HuH-7 (cell line): ENCODE measurements at regions not wholly inside any gene's neighbourhood (a gene's known extent, or its start where the extent isn't known, plus 50 kb on each side); places are given as distances from the start of the nearest gene placed in this dataset.

Experiments used
- DNase-seq: peaks from one replicate; pipeline ENCODE4 v3.0.0; 2011; ENCODE audit warnings: low spot score

DNA sequence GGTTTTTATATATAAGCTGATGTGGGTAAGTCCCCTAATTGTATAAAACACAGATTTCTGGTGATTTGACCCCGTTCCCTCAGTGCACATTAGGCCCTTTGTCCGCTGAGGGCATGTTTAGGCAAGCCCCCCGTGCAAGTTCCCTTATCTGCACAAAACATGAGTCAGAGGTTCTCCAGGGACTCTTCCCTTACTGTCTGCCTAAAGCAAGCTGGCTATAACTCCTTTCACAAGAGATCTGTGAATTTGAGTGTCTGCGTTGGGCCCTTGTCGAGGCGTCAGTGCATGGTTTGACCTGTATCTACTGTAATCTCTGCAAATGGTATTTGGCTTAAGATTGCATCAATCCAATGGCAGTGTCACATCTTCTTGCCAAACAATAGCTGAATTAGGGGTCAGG lies 712.8 kb downstream of the CDH8 start:
- DNase-seq, result no peak

DNA sequence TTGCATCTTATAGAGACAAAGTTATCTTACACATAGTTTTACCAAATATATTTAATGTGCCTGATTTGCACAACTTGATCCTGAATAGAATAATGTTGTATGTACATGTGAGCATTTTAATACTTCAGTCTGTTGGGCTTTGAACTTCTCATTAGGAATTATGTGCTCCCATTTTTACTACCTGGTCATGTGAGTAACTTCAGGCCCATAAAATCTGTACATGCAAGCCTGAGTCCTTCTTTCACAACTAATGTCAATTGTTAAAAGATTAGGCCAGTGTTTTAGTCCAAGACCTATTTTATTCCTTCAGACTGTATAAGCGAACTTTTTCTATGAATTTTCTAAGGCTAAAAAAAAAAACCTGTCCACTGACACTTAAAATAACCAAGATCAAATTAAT lies 715.4 kb downstream of the CDH8 start:
- no peak for DNase-seq

DNA sequence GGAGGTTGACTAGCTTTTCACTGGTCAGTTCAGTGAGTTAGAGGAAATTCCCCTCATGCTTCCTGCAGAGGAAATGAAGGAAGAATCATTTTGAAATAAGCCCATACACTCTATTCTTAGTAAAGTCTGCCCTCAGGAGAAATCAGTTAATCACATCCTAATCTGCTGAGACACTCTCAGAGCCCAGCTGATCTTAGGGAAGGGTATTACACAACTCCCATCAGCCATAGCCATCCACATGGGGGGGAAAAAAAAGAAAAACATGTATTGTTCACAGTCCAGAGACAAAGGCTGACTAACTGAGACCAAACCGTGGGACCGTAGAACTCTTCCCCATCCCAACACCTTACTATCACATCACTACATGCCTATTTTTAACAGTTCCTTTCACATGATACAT lies 722.3 kb downstream of the CDH8 start:
- no peak for DNase-seq

GRCh38 chr16:61309386-61309785 lies 726.9 kb downstream of the CDH8 start:
- no peak for DNase-seq

- no peak for DNase-seq
Measured at GRCh38 chr16:61306204-61306603, 730.0 kb downstream of the CDH8 start.

GRCh38 chr16:61296814-61297213 lies 739.4 kb downstream of the CDH8 start:
- no peak for DNase-seq

- DNase-seq, result no peak
Measured at GRCh38 chr16:61296305-61296704, 739.9 kb downstream of the CDH8 start.

GRCh38 chr16:61295311-61295710 lies 740.9 kb downstream of the CDH8 start:
- no peak for DNase-seq

- DNase-seq, result no peak
Measured at GRCh38 chr16:61289141-61289540, 747.1 kb downstream of the CDH8 start.

- DNase-seq, result no peak
Measured at GRCh38 chr16:61277849-61278248, 758.4 kb downstream of the CDH8 start.

- DNase-seq, result no peak
Measured at GRCh38 chr16:61274211-61274610, 762.0 kb downstream of the CDH8 start.

DNA sequence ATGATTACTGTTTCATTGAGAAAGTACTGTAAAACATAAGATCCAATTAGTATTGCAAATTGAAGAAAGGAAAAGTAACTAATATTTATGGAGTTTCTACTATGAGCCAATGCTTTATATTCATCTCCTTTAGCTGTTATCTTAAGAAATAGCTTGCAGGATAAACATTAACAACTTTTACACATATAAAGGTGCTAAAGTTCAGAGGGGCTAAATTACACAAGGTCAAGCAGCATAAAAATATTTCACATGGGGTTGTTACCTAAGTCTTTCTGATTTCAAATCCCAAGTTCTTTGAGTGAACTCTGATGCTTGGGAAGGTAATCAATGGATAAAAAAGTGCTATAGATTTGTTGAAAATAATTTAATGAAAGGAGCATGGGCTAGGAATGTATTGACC lies 765.5 kb downstream of the CDH8 start:
- no peak for DNase-seq

GRCh38 chr16:61263400-61263799 lies 772.8 kb downstream of the CDH8 start:
- no peak for DNase-seq

GRCh38 chr16:61261315-61261714 lies 774.9 kb downstream of the CDH8 start:
- no peak for DNase-seq

DNA sequence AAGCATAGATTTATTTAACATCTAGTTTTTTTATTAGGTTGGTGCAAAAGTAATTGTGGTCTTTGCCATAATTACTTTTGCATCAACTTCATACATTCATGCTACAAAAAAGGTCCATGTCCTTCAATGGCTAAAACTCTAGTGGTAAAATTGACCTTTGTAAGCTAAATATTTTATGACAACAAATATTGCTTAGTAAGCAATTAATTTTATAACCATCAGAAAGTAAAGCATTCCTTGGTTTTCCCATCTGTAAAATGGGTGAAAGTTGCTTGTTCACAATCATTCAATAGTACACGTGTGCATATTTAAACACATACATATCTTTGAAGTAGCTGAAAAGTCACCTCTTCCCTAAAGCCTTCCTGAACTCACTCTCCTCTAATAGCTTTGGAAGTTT lies 789.6 kb downstream of the CDH8 start:
- no peak for DNase-seq

GRCh38 chr16:61243954-61244353 lies 792.3 kb downstream of the CDH8 start:
- DNase-seq, result no peak

DNA sequence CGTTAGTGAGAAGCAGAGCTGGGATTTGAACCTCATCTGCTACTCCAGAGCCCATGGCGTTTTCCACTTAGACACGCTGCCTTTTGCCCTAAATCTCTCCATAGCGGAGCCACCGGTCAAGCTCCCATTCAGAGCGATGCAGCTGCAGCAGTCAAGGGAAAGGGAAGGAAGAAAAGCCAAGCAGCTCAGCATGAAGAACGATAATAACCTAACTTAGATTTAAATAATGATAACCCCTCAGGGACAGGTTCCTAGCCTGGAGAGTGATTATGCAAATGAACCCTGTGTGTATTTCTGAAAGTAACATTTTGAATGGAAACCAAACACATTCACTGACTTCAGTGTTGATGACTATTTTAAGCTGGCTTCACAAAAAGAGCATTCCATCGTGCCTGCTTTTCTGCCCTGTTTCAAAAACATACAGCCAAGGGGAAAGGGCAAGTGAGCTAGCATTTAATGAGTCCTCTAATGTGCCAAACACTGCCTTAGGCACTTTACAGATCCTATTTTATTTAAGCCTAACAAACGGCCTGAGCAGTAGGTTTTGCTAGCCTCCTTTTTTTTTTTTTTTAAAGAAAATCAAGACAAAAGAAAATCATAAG lies 798.3 kb downstream of the CDH8 start:
- no peak for DNase-seq

GRCh38 chr16:61233713-61234112 lies 802.5 kb downstream of the CDH8 start:
- DNase-seq, result no peak

- DNase-seq, result no peak
Measured at GRCh38 chr16:61228371-61228770, 807.9 kb downstream of the CDH8 start.

GRCh38 chr16:61215605-61216004 lies 820.6 kb downstream of the CDH8 start:
- DNase-seq, result no peak

- no peak for DNase-seq
Measured at GRCh38 chr16:61214780-61215179, 821.5 kb downstream of the CDH8 start.

DNA sequence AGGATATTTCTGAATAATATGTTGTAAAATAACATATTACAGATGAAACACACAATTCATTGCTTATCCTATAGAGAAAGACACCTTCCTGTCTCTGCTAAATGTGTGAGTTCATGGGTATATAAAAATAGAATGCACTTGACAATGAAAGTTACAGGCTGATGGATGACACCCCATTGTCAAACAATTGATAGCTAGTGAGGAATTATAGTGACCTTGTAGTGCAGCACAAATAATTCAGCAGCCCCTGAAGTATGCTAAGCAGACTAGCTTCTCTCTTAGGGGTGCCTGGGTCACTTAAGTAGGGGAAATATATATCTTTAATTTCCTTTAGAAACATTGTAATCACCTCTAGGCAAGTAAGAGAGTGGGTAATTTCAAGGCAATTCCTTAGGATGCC lies 826.2 kb downstream of the CDH8 start:
- no peak for DNase-seq

- DNase-seq, result no peak
Measured at GRCh38 chr16:61195006-61195405, 841.2 kb downstream of the CDH8 start.

GRCh38 chr16:61194573-61194972 lies 841.7 kb downstream of the CDH8 start:
- no peak for DNase-seq

- no peak for DNase-seq
Measured at GRCh38 chr16:61182391-61182790, 853.8 kb downstream of the CDH8 start.
